GM21526 (cell line): ENCODE measurements at regions not wholly inside any gene's neighbourhood (a gene's known extent, or its start where the extent isn't known, plus 50 kb on each side); places are given as distances from the start of the nearest gene placed in this dataset.

Experiments used
- ATAC-seq: cut with Tn5 transposase; IDR thresholded peaks from one replicate; pipeline ENCODE4 v1.9.1; 2021; ENCODE audit warnings: moderate library complexity; ENCODE audit not compliant: unreplicated experiment, low FRiP score

DNA sequence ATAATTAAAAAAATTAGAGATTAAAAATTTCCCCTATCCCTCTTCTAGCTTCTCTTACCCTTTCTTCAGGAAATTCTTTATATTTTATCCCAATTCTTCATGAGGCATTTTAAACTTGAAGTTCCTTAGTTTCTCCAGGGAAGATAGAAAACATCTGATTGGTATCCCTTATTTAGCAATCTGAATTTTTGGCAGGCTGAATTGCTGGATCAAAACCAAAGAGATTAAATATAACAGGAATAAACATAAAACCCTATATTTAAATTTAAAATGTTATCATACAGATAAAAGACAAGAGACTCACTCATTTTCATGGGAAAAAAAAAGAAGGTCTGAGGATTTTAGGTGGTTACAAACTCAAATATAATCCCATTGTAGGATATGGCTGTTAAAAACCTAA lies 204.2 kb downstream of the CHRM3 start:
- ATAC-seq: no peak

DNA sequence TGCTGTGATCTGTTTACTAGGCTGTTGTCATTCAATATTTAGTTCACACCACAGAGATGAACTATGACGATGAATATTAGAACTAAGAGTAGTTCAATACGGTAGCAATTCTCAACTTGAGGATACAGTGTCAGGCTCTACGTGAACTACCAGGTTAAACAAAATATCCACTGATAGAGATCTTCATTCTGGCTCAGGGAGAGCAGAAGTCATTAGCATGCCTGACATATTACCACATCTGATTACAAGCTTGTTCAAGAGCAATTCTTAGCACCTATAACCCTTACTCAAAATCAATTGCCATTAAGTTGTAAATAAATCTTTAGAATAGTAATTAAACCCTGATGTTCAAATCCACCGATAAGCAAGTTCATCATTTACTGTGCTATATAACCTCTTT lies 207.2 kb downstream of the CHRM3 start:
- ATAC-seq: no peak

DNA sequence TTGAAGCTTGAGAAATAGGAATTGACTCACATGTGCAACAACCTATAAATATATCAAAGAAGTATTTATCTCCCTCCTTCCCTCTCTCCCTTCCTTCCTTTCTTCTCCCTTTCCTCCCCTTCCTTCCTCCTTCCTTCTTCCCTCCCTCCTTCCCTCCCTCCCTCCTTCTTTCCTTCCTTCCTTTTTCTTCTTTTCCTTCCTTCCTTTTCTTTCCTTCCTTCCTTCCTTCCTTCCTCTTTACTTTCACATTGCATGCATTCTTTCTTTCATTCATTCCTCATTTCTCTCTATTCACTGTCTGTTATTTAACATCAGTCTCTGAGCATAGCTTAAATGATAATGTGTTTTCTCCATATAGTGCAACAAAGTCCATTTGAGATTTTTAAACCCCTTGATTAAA lies 214.2 kb downstream of the CHRM3 start:
- ATAC-seq: no peak

DNA sequence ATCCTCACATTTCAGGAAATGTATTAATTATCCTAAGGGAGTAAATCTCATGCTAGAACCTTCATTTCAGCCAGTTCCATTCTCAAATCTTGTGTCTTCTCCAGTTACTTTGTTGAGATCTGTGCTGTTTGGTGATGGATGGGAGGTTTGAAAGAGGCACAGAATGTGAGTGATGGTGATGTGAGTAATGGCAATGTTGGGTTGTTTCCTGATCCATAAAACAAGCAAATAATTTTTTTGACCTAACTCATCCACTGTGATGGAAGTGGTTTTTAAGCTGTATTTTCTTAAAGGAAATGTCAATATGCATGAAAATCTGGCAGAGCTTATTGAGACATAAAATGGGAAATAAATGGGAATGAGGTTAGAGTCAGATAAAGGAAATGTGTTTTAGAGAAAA lies 214.7 kb downstream of the CHRM3 start:
- ATAC-seq: no peak

DNA sequence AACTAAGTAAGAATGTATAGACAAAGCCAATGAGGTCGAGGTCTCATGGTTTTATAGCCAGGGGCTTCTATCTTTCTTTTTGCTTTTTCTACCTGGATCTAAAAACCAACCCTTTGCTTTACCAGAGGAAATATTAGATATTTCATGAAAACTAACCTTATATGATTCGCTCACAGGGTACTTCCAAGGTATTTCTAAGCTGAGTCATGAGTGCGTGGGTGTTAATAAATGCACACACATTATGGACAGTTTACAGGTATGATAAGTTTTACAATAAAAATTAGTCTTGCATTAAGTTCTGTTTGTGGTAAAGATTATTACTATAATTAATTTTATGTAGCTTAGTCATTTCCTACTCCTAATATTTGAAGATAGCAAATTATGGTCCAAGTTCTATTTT lies 217.2 kb downstream of the CHRM3 start:
- ATAC-seq: no peak

DNA sequence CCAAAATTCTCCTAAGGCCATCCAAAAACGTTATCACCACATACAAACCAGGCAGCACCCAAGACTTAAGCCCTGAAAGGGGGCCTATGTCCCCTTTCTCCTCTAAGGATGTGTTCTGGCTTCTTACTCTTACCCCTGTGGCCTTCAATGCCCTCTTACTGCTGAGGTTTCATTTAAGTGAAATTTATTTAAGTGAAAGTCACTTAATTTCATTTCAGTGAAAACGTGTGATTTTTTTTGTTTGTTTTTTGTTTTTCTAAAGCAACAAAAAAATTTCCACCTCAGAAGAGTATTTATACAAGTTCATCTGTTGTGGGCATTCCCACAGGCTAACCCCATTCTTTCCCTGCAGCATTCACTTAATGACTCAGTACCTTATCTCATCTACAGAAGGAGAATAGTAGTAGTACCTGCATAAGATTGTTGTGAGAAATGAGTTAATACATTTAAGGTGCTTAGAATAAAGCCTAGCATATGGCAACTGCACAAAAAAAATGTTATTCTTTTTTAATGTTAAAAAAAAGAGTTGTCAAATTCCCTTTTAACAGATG lies 220.6 kb downstream of the CHRM3 start:
- ATAC-seq: no peak

DNA sequence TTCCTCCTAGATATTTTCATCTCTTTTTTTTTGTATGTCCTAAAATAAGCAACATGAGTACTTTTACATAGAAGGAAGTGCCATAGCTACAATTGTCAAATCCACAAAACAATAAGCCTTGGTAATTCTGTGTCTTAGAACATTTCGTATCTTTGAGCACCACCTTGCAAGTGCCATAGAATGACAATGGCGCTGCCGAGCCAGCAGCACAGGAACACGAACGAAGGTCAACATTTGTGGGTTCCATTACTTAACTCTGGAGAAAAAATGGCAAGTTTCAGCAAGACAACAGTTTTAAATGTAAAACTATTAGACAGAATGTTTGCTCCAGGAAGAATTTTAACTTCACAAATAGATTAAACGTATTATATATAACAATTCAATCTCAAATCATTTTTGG lies 222.1 kb downstream of the CHRM3 start:
- no peak for ATAC-seq

DNA sequence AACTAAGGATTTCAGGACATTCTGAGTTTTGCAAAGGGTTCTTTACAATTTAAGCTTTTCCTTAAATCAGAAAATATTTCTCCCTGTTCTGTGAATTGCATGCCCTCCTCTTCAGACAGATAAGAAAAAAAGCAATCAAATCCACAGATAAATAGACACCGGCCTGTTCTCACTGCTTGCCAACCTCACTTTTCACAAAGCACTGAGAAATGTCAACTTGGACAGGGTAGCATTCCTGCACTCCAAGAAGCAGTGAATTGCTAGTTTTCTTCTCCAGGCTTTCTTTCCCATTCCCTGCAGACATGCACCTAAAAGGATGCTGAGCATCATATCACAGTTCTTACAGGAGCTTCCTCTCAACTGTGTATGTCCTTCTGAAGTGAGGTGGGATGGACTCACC lies 226.0 kb downstream of the CHRM3 start:
- ATAC-seq: no peak

DNA sequence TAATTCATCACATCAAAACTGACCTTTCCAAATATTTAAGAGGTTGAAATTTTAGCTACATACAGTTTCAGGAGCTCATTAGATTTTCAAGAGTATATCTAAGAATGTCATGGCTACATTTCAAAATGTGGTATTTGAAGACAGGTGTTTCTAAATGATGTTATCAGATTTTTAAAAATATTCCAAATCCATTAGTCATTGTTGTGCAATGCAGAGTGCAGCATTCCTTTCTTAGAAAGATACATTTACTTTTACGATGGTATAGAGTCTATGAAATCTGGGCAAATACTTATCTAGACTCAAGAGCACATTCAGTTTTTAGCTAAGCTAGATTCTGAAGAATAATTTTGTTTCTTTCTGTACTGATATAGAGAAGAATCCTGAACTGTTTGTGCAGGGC lies 230.3 kb downstream of the CHRM3 start:
- no peak for ATAC-seq

DNA sequence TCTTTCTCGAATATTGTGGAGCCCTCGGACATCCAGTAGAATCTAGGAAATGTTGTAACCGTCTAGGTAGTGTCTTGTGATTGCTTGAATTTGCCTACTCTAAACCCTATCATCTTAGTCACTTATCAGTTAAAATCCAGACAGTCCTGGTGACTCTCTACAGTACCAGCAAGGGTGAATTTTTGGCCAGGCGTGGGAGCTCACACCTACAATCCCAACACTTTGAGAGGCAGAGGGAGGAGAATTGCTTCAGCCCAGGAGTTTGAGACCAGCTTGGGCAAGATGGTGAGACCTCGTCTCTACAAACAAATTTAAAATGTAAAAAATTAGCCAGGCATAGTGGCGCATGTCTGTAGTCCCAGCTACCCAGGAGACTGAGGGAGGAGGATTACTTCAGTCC lies 230.9 kb downstream of the CHRM3 start:
- no peak for ATAC-seq

DNA sequence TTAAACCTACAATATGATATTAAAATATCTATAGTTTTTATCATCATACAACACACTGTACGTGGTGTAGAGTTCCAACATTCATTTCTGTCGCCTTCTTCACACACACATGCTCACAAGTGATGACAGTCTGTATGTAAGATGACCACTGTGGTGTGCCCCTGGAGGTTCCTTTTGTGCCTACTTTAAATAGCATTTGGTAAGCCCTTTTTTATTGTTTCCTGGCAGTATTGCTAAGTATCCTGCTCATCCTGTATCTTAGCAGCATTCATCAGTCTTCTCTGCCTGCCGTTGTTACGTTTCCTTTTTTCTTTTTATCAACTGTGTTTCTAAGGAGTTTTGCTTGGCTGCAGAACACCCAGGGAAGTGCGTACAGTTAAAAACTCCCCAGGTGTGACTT lies 231.4 kb downstream of the CHRM3 start:
- ATAC-seq: no peak

DNA sequence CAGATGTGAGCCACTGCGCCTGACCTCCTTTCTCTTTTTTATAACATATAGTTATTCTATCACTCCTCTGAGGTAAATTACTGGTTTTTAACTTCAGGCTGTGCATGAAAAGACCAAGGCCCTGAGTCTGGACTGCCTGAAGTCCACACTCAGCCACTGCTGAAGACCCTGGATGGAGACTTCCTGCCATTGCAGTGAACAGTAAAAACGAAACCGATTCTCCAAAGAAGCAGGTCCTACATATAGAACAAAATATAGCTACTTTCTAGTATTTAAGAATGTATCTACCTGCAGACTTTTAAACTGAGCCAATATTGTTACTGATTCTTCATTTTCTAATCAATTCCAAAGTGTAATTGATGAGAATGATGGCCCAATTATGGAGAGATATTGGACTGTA lies 232.8 kb downstream of the CHRM3 start:
- no peak for ATAC-seq

DNA sequence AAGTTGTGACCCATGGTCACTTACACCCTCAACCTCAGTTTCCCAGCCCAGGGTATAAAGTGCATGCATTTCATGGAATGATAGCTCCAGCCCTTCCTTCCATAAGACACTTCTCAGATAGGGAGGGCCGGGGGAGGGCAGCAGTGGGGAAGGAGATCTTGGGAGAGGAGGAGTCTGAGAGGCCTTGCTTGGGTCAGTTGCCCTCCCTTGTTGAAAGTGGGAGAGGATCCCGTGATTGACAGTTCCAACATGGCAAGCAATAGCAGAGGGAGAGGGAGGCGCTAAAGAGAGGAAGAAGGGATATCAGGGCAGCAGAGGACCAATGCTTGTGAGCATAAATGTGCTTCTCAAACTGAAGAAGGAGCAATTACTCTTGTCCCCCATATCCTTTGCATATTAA lies 244.4 kb downstream of the CHRM3 start:
- no peak for ATAC-seq

DNA sequence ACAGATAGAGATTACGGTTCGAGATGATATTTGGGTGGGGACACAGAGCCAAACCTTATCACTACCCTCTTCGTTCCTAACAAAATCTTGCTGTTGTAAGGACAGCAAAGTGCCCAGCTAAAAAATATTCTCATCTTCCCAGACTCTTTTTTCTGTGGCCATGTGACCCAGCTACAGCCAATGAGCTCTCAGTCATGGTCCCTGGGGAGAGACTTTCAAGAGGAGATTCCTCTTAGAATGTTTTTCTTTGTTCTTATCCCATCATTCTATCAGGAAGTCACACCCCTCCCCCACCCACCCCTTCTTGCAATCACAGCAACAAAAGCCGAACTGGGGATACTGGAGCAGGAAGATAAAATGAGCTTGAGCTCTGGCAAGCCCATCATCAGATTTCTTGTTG lies 247.1 kb downstream of the CHRM3 start:
- ATAC-seq: no peak

DNA sequence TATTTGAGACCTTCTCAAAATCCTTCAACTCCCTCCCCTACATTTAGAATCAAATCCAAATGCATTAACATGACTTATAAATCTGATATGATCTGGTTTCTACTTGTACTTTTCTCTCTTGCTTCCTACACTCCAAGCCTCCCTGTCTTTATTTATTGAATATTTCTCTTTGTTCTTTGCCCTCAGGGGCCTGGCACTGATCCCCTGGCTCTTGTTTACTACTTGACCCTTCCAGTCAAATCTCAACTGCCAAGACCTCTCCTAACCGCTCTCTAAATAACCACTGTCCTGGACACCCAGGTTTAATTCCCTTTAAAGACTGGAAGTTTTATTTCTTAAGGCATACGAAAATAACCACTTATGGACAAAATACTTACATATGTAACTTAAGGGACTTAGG lies 248.9 kb downstream of the CHRM3 start:
- no peak for ATAC-seq

DNA sequence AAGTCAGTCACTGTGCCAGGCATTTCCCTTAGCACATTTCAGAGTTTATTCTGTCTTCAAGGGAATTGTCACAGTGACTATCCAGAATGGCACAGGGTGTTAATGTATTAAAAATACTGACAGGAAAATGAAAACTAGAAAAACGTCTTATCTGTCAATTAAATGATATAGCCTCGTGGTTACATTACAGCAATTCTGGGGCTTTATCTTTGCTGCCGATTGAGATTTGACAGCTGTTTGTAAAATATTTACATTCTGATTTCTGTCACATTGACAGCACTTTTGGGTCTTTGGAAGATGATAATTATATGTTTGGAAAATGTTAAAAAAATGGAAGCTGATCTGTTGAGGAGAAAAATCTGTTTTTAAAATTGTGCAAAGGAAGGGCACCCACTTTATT lies 250.0 kb downstream of the CHRM3 start:
- ATAC-seq: no peak

DNA sequence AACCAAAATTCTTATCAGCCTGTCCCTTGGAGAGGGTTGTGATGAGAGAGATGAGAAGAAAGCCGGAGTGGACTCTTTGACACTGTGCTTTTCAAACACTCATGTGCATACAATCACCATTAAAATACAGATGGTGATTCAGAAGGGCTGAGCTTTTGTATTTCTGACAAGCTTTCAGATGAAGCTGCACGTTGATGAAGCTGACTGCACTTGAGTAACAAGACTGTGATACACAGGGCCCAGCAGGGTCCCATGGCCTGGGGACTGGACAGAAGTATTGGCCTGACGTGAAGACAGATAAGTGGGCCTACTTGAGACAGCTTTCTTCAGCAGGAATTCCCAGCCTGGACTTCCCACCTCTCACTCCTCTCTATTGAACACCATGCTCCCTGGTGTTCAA lies 258.2 kb downstream of the CHRM3 start:
- ATAC-seq: no peak

DNA sequence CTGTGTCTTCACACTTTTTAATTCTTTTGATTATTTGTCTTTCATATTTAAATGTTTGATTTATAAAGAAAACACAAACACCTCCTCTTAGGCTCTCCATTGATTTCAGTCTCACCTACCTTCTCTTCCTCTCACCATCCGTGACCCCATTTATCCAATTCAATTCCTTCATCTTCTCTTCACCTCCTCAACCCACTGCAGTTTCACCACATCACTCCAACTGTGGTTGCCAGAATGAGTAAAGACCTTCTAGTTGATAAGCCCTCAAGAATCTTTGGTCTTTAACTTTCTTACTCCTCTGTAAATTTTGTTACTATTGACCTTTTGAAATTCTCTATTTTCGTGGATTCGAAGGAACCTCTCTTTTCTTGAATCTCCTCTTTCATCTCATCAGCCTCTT lies 260.7 kb downstream of the CHRM3 start:
- ATAC-seq: no peak

DNA sequence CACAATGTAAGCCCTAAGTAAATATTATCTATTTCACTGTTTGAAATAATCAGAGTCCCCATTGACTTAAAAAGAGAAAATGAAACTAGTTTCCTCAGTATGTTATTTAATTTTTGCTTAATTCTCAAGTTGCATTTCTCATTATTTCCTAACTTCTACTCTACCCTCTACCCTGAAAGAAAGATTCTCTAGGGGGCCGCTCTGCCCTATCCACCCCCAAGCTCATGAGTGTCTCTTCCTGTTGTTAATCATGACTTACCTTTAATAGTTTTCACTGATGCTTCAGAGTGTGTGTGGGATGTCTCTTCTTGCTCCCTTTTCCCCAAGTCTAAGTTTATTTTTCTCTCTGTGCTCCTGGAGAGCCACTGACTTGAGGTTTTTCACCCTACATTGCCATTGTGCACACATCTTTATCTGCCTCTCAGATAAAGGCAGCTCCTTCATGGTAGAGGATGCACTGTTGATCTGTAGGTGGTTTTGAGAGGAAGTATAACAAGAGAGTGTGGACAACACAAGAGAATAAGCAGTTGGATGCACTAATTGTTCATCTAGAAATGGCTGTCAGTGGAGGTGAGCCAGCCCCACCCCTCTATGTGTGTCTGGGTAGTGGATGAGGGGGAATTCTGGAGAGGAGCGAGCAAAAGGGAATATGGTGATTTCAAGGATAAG lies 261.7 kb downstream of the CHRM3 start:
- no peak for ATAC-seq

DNA sequence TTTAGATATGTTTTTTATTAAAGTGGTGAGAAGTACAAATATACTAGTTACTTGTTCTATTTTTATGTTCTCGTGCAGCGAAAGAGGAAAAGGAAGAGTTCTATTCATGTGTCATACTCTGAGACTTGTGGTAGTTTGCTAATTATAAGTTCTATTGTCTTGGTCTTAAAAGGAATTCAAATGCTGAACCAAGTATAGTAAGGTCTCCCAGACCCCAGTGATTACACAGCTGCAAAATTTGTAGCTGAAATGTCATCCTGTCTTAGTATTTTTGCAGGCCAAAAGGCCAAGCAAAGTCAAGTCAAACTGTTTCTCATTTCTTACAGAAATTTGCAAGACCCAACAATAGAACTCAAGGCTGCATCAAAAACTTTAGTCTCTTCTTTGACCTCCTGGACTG lies 268.7 kb downstream of the CHRM3 start:
- no peak for ATAC-seq

DNA sequence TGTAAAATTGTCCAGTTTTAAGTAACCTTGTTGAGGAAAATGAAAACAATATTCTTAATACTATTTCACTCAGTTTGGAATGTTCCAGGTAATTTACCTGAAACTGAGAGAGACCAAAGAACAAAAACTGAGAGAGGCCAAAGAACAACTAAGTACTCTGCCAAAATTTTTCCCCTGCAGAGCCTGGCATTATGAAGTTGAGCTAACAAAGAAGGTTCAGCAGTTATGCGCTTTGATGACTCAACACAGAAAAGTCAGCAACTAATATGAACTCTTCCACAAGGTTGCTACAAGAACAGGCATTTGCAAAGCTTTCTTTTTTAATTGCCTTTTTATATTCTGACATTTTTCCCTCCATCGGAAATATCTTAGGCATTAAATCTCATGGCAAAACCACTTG lies 270.9 kb downstream of the CHRM3 start:
- no peak for ATAC-seq

DNA sequence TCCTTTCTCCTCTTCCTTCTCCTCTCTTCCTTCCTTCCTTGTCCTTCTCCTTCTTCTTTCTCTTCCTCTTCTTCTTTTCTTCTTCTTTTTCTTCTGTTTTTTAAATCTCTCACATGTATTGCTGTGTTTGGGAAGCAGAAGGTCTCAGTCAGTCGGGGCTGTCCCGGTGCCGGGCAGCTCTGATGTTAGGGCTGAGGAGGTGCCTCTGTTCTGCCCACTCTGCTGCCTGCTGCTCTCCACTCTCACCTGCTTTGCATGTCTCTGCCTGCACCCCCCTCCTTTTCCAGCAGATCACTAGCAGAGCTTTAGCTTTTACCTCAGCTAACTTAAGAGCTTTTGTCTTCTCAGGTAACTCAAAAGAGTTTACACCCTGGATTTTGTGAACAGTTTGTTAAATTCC lies 276.6 kb downstream of the CHRM3 start:
- no peak for ATAC-seq

DNA sequence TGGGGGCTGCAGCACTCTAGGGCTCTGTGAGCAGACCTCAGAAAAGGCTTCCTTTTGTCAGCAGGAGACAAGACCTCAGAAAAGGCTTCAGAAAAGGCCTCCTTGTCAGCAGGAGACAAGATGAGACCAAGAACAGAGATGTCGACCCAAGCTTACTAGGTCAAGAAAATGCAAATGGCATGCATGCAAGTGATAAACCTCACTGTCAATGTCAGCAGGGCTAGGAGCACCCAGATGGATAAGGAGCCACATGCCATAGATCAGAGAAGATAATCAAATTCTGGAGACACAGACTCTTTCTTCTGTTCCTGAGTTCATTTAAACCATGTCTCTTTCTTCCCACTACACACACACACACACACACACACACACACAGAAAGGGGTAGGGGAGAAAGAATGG lies 285.9 kb downstream of the CHRM3 start:
- ATAC-seq: no peak
